ENCODE measurements at regions not wholly inside any gene's neighbourhood (a gene's known extent, or its start where the extent isn't known, plus 50 kb on each side); places are given as distances from the start of the nearest gene placed in this dataset.

DNA sequence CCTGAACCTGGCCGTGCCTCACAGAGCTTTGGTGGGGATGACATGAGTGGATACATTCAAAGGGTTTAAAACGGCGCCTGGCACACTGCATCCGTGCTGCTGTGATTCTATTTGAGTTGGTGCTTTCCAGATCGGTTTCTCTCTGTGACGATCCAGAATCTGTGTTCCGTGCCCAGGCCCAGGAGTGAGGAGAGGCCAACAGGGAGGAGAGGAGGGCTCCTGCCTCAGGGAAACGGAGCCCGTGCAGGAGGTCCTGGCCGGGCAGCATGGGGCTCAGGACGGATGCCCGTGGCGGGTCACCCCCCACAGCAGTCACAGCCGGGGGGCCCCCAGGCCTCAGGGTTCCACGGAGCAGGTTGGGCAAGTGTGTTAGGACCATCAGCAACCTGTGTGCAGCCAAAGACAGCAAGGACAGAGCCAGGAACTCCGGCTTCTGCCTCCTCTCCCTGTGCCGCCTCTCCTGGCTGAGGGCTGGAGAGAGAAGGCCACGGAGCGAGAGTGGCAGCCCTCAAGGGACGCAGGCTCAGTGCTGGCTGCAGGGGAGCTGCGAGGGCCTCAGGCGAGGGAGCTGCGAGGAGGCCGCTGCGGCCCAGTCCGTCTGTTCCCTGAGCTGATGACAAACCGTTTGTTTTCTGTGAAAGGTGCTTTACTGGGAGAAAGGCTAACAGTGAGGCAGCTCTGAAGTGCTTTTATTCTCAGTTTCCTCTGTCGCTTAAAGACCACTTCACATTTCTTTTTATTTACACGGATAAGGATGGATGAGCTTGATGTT is 99.3 kb downstream of the METRNL start:
- DNase-seq (ENCODE audit: insufficient read length, low spot score) (no peak), FAIRE-seq (no peak)
- no peak for TF ChIP-seq POLR2A (IDR thresholded peaks at IDR 0.05; ENCODE audit: low read depth, low read length)

DNA sequence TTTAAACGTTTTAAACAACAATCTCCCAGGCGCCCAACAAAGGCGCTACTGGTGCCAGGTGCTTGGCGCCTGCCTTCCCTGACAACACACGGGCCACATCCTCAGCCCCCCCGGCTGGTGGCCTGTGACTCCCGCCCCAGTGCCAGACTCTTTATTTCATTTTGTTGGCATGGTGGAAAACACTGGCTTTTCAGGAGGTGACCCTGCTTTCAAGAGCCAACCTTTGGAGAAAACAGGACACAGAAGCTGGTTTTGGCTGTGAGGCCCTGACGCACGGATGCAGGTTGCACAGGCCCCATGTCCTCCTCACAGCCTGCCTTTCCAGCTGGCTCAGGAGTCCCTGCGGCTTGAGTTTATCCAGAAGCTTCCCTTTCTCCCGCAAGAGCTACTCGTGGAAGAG is 100.0 kb downstream of the METRNL start:
- FAIRE-seq (no peak), DNase-seq (ENCODE audit: insufficient read length, low spot score) (no peak)
- no peak for TF ChIP-seq POLR2A (IDR thresholded peaks at IDR 0.05; ENCODE audit: low read depth, low read length)

DNA sequence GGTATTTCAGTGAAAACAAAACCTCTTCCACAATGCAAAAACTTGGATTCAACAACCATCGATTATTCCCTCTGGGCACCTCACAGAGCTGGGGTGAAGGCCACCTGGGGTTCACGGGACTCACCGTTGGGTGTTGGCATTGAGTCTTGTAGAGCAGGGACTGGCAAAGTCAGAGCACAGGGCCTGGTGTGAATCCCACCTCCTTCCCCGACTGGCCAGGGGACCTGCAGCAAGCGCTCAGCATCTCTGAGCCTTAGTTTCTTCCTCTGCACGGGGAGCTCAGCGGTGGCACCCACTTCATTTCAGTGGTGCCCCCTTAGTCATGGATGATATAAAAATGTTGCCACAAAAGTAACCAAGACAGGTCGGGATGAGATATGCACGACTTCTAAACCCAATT is 100.4 kb downstream of the METRNL start:
- FAIRE-seq, result no peak
- no peak for TF ChIP-seq POLR2A (IDR thresholded peaks at IDR 0.05; ENCODE audit: low read depth, low read length)
- DNase-seq (ENCODE audit: insufficient read length, low spot score), result no peak

DNA sequence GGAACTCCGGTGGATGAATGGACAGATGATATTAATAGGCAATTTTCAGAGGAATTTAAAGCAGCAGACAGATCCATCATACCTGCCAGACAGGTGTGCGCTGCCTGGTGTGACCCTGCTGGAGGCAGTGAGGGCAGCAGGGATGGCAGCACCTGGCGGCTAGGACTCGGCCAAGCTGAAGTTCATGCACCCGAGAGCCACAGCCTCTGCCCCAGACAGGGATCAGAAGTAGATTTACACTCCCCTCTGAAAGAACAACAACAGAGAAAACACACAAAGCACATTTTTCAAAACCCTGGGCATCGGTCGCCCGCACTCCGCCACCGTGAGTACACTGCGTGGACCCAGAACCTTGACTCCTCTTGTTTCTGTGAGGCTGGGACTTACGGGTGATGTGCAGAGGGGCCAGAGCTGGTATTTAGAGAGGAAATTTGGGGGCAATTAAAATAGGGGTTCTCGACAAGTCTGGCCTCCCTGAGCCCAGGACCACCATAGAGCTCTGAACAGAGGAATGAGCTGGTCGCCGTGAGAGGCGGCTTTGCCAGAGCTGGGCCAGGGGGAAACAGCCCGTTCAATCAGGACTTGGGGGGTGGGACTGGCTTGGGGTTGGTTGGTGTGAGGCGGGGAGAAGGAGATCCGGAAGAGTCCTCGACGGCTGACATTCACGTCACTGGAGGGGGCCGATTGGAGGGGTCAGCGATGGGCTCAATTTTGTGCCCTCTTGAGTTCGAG is 101.0 kb downstream of the METRNL start:
- no peak for DNase-seq (ENCODE audit: insufficient read length, low spot score)

DNA sequence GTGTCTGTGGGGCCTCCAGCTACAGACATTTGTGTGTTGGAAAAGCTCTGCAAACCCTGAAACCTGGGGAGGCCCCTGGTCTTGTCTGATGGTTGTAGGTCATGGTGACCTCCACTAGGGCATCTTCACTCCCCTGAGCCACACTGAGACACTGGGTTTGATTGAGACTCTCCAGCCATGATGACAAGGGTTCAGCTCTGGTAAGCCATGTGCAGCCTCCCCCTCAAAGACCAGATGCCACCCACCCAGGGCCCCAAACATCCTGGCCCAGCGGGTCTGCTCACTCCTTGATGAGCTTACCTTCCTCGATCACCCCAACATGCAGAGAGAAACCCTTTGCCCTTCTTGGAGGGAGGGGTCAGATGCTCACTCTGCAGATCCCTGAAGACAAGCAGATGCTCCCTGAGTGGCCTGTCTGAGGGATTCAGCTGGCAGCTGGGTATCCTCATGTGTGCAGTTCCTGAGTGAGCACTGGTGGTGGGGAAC is 101.6 kb downstream of the METRNL start:
- TF ChIP-seq POLR2A (IDR thresholded peaks at IDR 0.05; ENCODE audit: low read depth, low read length), result no peak
- DNase-seq (ENCODE audit: insufficient read length, low spot score) (no peak), FAIRE-seq (no peak)

More for the DNA sequence above, 101.0 kb downstream of the METRNL start:
- FAIRE-seq, result no peak
- no peak for TF ChIP-seq POLR2A (IDR thresholded peaks at IDR 0.05; ENCODE audit: low read depth, low read length)

DNA sequence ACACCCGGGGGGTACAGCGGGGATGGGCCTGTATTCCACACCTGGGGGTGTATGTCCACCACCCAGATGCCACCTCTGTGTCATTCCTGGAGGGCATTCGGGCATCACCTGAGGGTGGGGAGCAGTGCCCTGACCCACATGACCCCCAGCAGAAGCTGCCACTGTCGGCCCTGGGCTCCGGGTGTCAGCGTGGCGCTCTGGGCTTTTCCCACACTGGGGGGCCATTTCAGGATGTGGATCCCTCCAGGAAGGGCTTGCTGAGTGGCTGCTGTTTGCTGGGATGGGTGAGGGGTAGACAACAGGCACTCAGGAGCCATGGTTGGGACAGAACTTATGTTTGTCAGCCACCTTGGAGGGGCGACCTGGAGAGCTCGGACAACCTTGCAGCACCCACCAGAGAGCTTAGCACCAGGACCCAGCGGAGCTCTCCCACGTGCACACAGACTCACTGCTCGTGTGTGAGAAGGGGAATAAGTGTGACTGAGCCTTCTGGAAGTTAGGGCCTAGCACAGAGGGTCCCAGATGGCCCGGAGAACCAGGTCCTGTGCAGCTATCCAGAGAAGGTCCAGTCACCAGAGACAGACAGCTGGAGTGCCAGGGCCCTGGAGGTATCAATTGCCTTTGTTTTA is 102.7 kb downstream of the METRNL start:
- FAIRE-seq (no peak), DNase-seq (ENCODE audit: insufficient read length, low spot score) (no peak)
- no peak for TF ChIP-seq POLR2A (IDR thresholded peaks at IDR 0.05; ENCODE audit: low read depth, low read length)

DNA sequence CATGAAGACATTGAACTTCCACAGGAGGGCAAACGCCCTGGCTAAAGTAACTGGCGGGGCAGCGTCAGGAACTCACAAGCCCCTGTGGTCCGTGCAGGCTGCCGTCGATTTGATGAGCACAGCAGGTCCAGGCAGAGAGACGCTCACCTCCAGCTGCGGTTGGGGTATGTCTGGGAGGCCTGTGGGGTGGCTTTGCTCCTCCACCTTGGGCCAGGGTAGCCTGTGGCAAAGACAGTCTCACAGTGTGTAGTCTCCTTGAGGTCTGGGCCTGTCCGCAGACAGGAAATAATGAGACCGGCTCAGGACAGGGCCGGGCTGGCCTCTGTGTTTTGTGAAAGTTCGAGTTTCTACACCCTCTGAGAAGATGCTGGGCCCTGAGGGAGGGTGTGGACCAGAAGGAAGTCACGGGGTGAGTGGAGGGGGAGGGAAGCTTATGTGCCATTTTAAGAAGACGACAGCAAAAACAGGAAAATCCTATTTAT is 103.3 kb downstream of the METRNL start:
- TF ChIP-seq POLR2A (IDR thresholded peaks at IDR 0.05; ENCODE audit: low read depth, low read length), result no peak
- DNase-seq (ENCODE audit: insufficient read length, low spot score), result no peak
- no peak for FAIRE-seq

DNA sequence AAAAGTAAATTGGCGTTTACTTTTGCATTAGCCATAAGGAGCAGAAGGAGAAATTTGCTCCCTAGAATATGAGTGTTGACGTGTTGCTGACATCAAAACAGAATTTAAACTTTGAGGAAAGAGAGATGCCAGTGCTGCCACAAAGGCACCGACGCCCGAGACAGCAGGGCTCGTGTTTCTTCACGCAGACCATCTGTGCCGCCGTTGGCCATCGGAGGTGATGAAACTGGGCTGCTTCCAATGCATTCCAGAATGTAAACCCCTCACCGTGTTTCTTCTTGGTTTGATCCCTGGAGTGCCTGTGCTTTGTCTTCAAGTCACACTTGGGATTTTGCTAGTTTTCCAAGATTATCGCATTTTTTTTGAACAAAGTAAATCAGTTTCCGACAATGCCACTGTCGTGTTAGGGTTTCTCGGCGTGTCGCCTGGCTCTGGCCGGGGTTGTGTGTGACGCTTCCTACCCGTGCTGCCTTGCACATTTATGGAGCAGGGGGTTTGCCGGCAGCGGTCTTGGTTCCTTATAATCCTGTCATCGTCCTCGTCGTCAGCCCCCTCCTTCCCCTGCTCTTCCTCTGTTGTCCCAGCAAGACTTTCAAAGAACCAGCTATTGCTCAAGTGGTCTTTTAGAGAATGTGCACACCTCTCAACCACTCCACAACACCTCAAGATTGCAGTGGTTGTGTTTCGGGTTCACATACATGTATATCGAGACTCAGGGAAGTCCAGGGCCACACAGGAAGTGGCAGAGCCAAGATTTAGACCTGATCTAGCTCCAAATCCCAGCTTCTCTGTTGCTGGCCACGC is 103.9 kb downstream of the METRNL start:
- no peak for DNase-seq (ENCODE audit: insufficient read length, low spot score)
- no peak for TF ChIP-seq POLR2A (IDR thresholded peaks at IDR 0.05; ENCODE audit: low read depth, low read length)
- FAIRE-seq, result no peak

DNA sequence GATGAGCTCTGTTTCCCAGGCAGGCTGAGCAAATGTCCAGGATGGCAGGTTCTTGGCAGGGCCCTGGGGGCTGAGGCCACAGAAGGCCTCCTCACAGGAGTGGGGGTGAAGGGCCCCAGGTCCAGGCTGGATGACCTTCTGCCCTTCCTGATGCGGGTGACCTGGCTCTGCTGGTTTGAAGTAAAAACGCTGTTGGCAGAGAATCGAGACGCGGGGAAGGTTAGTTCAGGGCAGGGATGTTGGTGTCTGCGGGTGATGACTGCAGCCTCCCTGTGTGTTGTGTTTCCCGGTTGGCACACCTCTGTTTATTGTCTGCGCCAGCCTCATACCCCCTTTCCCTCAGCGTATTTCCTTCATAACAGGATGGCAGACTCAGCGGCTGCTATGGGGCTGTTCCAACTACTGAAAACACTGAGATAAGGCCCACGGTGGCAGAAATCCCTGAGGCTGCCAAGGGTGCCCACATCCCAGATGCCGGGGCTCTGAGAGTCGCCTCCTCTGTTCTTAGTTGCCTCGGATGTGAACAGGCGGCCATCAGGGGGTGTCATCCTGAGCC is 104.6 kb downstream of the METRNL start:
- no peak for DNase-seq (ENCODE audit: insufficient read length, low spot score)
- no peak for FAIRE-seq
- no peak for TF ChIP-seq POLR2A (IDR thresholded peaks at IDR 0.05; ENCODE audit: low read depth, low read length)

DNA sequence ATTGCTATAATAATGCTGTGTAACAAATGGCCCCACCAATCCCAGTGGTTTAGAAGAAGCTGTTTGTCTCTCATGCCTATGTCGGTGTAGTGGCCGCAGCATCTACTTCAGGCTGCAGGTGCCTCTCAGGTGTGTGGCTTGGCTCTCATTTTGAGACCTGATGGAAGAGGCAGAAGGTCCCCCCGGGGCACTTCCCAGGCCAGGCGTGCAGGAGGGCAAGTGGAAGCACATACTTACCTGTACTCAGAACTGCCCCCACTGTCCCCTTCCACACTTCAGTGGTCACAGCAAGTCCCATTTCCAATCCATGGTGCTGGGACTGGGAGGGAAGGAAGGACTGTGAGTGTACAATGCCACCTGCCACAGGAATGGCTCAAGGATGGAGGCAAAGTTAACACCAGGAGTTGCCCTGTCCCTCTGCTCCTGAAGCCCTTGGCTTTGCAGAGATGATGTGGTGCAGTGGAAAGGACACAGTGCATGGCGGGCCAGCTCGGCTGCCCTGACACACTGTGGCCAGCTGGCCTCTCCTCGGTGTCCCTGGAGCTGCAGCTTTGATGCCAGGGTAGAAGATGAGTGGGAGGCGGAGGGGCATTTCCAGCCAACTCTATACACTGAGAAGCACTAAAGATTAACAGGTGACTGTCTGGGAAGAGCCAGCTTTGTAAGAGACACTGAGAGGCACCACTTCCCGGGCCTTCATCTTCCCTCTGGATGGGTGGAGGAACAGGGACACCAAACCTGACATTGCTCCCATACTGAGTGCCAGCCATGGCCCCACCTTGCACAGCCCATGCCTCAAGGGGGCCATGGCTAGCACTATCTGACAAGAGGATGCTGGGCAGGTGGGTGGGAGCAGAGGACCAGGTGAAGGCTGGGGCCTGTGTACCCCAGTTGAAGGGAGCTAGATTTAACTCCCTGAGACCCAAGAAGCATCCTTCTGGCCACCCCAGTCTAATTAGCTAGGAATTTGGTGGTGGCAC is 105.9 kb downstream of the METRNL start:
- no peak for DNase-seq (ENCODE audit: insufficient read length, low spot score)
- TF ChIP-seq POLR2A (IDR thresholded peaks at IDR 0.05; ENCODE audit: low read depth, low read length), result no peak
- FAIRE-seq, result no peak

DNA sequence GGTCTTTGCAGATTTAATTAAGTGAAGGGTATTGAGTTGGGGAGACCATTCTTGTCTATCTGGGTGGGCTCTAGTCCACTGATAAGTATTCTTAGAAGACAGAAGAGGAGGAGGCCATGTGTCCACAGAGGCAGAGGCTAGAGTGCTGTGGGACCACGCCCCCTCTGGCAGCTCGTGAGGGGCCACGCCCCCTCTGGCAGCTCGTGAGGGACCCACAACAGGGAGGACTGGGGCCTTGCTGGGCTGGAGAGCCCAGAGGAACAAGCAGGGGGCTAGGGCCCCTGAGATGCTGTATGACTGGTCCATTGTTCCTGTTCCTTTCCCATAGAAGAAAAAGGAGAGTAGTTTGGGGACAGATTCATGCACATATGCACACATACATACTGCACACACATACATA is 106.8 kb downstream of the METRNL start:
- no peak for TF ChIP-seq POLR2A (IDR thresholded peaks at IDR 0.05; ENCODE audit: low read depth, low read length)
- FAIRE-seq (no peak), DNase-seq (ENCODE audit: insufficient read length, low spot score) (no peak)

DNA sequence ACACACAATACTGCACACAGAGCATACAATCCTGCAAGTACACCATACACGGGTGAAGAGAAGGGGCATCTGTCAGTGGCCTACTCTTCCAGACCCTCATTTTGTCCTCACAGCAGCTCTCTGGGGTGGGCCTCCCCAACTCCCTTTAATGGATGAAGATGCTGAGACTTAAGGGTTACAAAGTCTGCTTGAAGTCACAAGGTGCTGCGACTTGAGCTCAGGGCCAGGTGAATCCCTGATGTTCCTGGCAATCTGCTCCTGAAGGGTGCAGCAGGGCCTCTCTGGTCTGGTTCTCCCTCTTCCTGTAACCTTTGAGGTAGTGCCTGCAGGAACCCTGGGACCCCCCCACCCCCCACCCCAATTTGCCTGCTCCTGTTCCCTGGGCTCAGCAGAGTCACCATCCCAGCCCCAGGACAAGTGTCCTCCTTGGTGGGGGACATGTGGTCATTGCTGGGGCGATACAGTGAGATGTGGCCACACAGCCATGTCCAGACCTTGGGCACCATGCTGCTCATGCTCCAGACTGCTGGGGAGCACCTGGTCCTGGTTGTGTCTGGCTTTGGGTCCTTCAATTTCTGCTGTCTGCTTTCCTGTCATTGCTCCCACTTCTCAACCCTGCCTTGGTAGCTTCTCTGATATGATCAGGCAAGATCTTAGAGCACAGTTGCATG is 107.5 kb downstream of the METRNL start:
- no peak for TF ChIP-seq POLR2A (IDR thresholded peaks at IDR 0.05; ENCODE audit: low read depth, low read length)
- FAIRE-seq (no peak), DNase-seq (ENCODE audit: insufficient read length, low spot score) (no peak)
